DOHH2 (cell line): ENCODE measurements at regions not wholly inside any gene's neighbourhood (a gene's known extent, or its start where the extent isn't known, plus 50 kb on each side); places are given as distances from the start of the nearest gene placed in this dataset.

Source experiments
- H3F3A ChIP-seq: fragments of 200-600 bp; sonication (generic), shearing (Covaris generic); 2 replicates; pipeline ENCODE4 v1.6.0; 2016; ENCODE audit warnings: antibody characterized with exemption, mild to moderate bottlenecking; ENCODE audit not compliant: control insufficient read depth, insufficient read depth
- H3K27ac ChIP-seq: fragments of 200-600 bp; sonication (generic); 2 replicates; pipeline ENCODE4 v1.5.1; 2014; ENCODE audit warnings: low read depth, mild to moderate bottlenecking, low read length, moderate library complexity
- H3K27me3 ChIP-seq: fragments of 200-600 bp; sonication (generic); 2 replicates; pipeline ENCODE4 v1.6.1; 2014; ENCODE audit warnings: mild to moderate bottlenecking, low read length, mixed read lengths; ENCODE audit not compliant: control insufficient read depth
- H3K36me3 ChIP-seq: fragments of 200-600 bp; sonication (generic); 2 replicates; pipeline ENCODE4 v1.6.1; 2014; ENCODE audit warnings: mild to moderate bottlenecking, low read length, moderate library complexity, mixed read lengths; ENCODE audit not compliant: control insufficient read depth
- H3K4me1 ChIP-seq: fragments of 200-600 bp; sonication (generic); 2 replicates; pipeline ENCODE4 v1.6.1; 2014; ENCODE audit warnings: mild to moderate bottlenecking, low read length, mixed read lengths; ENCODE audit not compliant: control insufficient read depth
- H3K4me2 ChIP-seq: fragments of 200-600 bp; sonication (generic); 2 replicates; pipeline ENCODE4 v1.6.0; 2014; ENCODE audit warnings: mild to moderate bottlenecking, low read length, moderate library complexity
- H3K4me3 ChIP-seq: fragments of 200-600 bp; sonication (generic); 2 replicates; pipeline ENCODE4 v1.5.1; 2014; ENCODE audit warnings: mild to moderate bottlenecking, low read length, mixed read lengths
- H3K79me2 ChIP-seq: fragments of 200-600 bp; sonication (generic); 2 replicates; pipeline ENCODE4 v1.6.1; 2014; ENCODE audit warnings: mild to moderate bottlenecking, low read length, mixed read lengths; ENCODE audit not compliant: control insufficient read depth
- H3K9me2 ChIP-seq: fragments of 200-600 bp; sonication (generic); replicated peaks from 2 replicates; pipeline ENCODE4 v1.6.1; 2014; ENCODE audit warnings: mild to moderate bottlenecking, low read length, mixed read lengths; ENCODE audit not compliant: control insufficient read depth
- H3K9me3 ChIP-seq: fragments of 200-600 bp; sonication (generic); 2 replicates; pipeline ENCODE4 v1.6.1; 2014; ENCODE audit warnings: antibody characterized with exemption, low read length, mixed read lengths; ENCODE audit not compliant: control insufficient read depth, insufficient read depth
- H4K20me1 ChIP-seq: fragments of 200-600 bp; sonication (generic); 2 replicates; pipeline ENCODE4 v1.6.0; 2014; ENCODE audit warnings: low read depth, mild to moderate bottlenecking, antibody characterized with exemption, low read length, moderate library complexity; ENCODE audit not compliant: control insufficient read depth, insufficient read depth
- CTCF ChIP-seq: fragments of 200-600 bp; sonication (generic); IDR thresholded peaks from one replicate; pipeline ENCODE4 v1.5.1; 2014; ENCODE audit warnings: antibody characterized with exemption, mild to moderate bottlenecking, low read depth, low read length; ENCODE audit not compliant: poor library complexity, severe bottlenecking
- EZH2phosphoT487 ChIP-seq: fragments of 200-600 bp; sonication (generic); IDR thresholded peaks from 2 replicates; pipeline ENCODE4 v1.6.1; 2017; ENCODE audit warnings: borderline replicate concordance, mild to moderate bottlenecking, antibody characterized with exemption, low read length, moderate library complexity, mixed read lengths

GRCh38 chr3:40731445-40731844, 206.7 kb downstream of the ZNF621 start:
- no peaks in the 10 kb centered on the region for H3K9me3 ChIP-seq
- no peaks in the 10 kb centered on the region for H3K79me2 ChIP-seq
- no peaks in the 10 kb centered on the region for H3K4me1 ChIP-seq
- H3K36me3 ChIP-seq, result no peaks in the 10 kb centered on the region
- no peak overlapping the region for H3K4me3 ChIP-seq
- H3F3A ChIP-seq, result no peaks in the 10 kb centered on the region
- TF ChIP-seq EZH2phosphoT487, result no peak
- no peak for TF ChIP-seq CTCF
- no peak overlapping the region for H3K27ac ChIP-seq
- H3K4me2 ChIP-seq, result no peak overlapping the region
- H3K9me2 ChIP-seq, result no peaks in the 10 kb centered on the region
- no peaks in the 10 kb centered on the region for H3K27me3 ChIP-seq
- no peaks in the 10 kb centered on the region for H4K20me1 ChIP-seq

- H3K79me2 ChIP-seq, result no peaks in the 10 kb centered on the region
- TF ChIP-seq EZH2phosphoT487 (no peak), CTCF (no peak)
- no peaks in the 10 kb centered on the region for H4K20me1 ChIP-seq
- H3K27me3 ChIP-seq, result peaks cover 3% of the 10 kb centered on the region; the same call in 1 of the 2 replicates
- H3K9me3 ChIP-seq, result no peaks in the 10 kb centered on the region
- H3K4me2 ChIP-seq, result no peak overlapping the region
- H3K4me3 ChIP-seq, result no peak overlapping the region
- no peak overlapping the region for H3K27ac ChIP-seq
- H3K4me1 ChIP-seq, result no peaks in the 10 kb centered on the region
- H3K9me2 ChIP-seq, result no peaks in the 10 kb centered on the region
- H3F3A ChIP-seq, result no peaks in the 10 kb centered on the region
- no peaks in the 10 kb centered on the region for H3K36me3 ChIP-seq
Measured at GRCh38 chr3:40736943-40737342, 212.2 kb downstream of the ZNF621 start.

GRCh38 chr3:40737343-40737742, 212.6 kb downstream of the ZNF621 start:
- peaks cover 3% of the 10 kb centered on the region; the same call in 1 of the 2 replicates for H3K27me3 ChIP-seq
- no peaks in the 10 kb centered on the region for H3K4me1 ChIP-seq
- H3K4me2 ChIP-seq, result no peak overlapping the region
- TF ChIP-seq CTCF, result no peak
- no peak for TF ChIP-seq EZH2phosphoT487
- H3K36me3 ChIP-seq, result no peaks in the 10 kb centered on the region
- no peaks in the 10 kb centered on the region for H3K79me2 ChIP-seq
- H3F3A ChIP-seq, result no peaks in the 10 kb centered on the region
- no peaks in the 10 kb centered on the region for H3K9me3 ChIP-seq
- H3K9me2 ChIP-seq, result no peaks in the 10 kb centered on the region
- no peaks in the 10 kb centered on the region for H4K20me1 ChIP-seq
- no peak overlapping the region for H3K4me3 ChIP-seq
- H3K27ac ChIP-seq, result no peak overlapping the region
